Stomach (tissue), 4 donors: ENCODE measurements at regions not wholly inside any gene's neighbourhood (a gene's known extent, or its start where the extent isn't known, plus 50 kb on each side); places are given as distances from the start of the nearest gene placed in this dataset.

Experiments
- POLR2A ChIP-seq, 4 donors: fragments of 450-650 bp; IDR thresholded peaks; one replicate each; pipeline ENCODE4 v1.6.1; 2016; ENCODE audit warnings: antibody characterized with exemption in 4 of 4, control low read depth in 2 of 4, mild to moderate bottlenecking in 1 of 4, moderate library complexity in 1 of 4
- POLR2AphosphoS5 ChIP-seq, 3 donors: sonication (generic); formaldehyde crosslinking; IDR thresholded peaks; one replicate each; pipeline ENCODE4 v1.6.1; 2016; ENCODE audit warnings: antibody characterized with exemption in 3 of 3
- TF ChIP-seq, protein P1 (sequence below), 7 experiments: fragments of 450-650 bp in 4 of 7; fragments of 200-600 bp in 3 of 7; sonication (generic) in 3 of 7; IDR thresholded peaks; one replicate each; pipeline ENCODE4 v1.5.1; 2016 to 2019; ENCODE audit warnings: antibody characterized with exemption in 7 of 7, control low read depth in 2 of 7, mild to moderate bottlenecking in 1 of 7

- TF ChIP-seq, protein P1, sequence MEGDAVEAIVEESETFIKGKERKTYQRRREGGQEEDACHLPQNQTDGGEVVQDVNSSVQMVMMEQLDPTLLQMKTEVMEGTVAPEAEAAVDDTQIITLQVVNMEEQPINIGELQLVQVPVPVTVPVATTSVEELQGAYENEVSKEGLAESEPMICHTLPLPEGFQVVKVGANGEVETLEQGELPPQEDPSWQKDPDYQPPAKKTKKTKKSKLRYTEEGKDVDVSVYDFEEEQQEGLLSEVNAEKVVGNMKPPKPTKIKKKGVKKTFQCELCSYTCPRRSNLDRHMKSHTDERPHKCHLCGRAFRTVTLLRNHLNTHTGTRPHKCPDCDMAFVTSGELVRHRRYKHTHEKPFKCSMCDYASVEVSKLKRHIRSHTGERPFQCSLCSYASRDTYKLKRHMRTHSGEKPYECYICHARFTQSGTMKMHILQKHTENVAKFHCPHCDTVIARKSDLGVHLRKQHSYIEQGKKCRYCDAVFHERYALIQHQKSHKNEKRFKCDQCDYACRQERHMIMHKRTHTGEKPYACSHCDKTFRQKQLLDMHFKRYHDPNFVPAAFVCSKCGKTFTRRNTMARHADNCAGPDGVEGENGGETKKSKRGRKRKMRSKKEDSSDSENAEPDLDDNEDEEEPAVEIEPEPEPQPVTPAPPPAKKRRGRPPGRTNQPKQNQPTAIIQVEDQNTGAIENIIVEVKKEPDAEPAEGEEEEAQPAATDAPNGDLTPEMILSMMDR (IDR thresholded peaks at IDR 0.05) = no peak
- TF ChIP-seq POLR2A (IDR thresholded peaks at IDR 0.05) (no peak), POLR2AphosphoS5 (IDR thresholded peaks at IDR 0.05) (no peak)
Observed at GRCh38 chr6:160931378-160932310, 59.9 kb upstream of the MAP3K4 start.
